Large intestine (tissue), 3 donors: ENCODE measurements at regions not wholly inside any gene's neighbourhood (a gene's known extent, or its start where the extent isn't known, plus 50 kb on each side); places are given as distances from the start of the nearest gene placed in this dataset.

ENCODE experiments used
- DNase-seq, 2 donors: peaks; one replicate each; pipeline versions ENCODE4 v3.0.0 to v3.0.0-alpha.2; 2013
- H3K27ac ChIP-seq: one replicate; pipeline ENCODE4 v1.5.1; 2013; ENCODE audit warnings: low read length
- H3K27me3 ChIP-seq: 2 replicates; pipeline ENCODE4 v1.6.1; 2013; ENCODE audit warnings: low read length; ENCODE audit not compliant: control insufficient read depth, insufficient read depth
- H3K36me3 ChIP-seq: 2 replicates; pipeline ENCODE4 v1.6.1; 2013; ENCODE audit warnings: low read length; ENCODE audit not compliant: control insufficient read depth, insufficient read depth
- H3K4me1 ChIP-seq: one replicate; pipeline ENCODE4 v1.6.1; 2013; ENCODE audit warnings: low read length; ENCODE audit not compliant: control insufficient read depth, insufficient read depth
- H3K4me3 ChIP-seq: one replicate; pipeline ENCODE4 v1.5.1; 2013; ENCODE audit warnings: low read length
- H3K9me3 ChIP-seq: one replicate; pipeline ENCODE4 v1.6.1; 2013; ENCODE audit warnings: mild to moderate bottlenecking, low read depth, low read length, moderate library complexity; ENCODE audit not compliant: control insufficient read depth
- WGBS: methylation state at CpG from one replicate; pipeline ENCODE4 v1.1.5; 2013; ENCODE audit warnings: low lambda C conversion rate; ENCODE audit not compliant: insufficient coverage; 5-methylcytosine and 5-hydroxymethylcytosine counted together

- H3K9me3 ChIP-seq, result no peaks in the 10 kb centered on the region
- no CpG with 5 or more reads among the region's 4 CpGs for WGBS
- no peaks in the 10 kb centered on the region for H3K36me3 ChIP-seq
- H3K4me1 ChIP-seq, result no peaks in the 10 kb centered on the region
- H3K27ac ChIP-seq, result no peak overlapping the region
- H3K4me3 ChIP-seq, result no peak overlapping the region
- DNase-seq, result no peak
- H3K27me3 ChIP-seq, result no peaks in the 10 kb centered on the region
These were observed 771.3 kb upstream of the ARGLU1 start for GRCh38 chr13:107339209-107339608.

- no peaks in the 10 kb centered on the region for H3K36me3 ChIP-seq
- no peaks in the 10 kb centered on the region for H3K4me1 ChIP-seq
- WGBS, result no CpG with 5 or more reads among the region's 4 CpGs
- H3K27ac ChIP-seq, result no peak overlapping the region
- no peak overlapping the region for H3K4me3 ChIP-seq
- no peaks in the 10 kb centered on the region for H3K27me3 ChIP-seq
- H3K9me3 ChIP-seq, result no peaks in the 10 kb centered on the region
- no peak for DNase-seq
These were observed 764.3 kb upstream of the ARGLU1 start for GRCh38 chr13:107332188-107332587.

- DNase-seq, result no peak
- no peaks in the 10 kb centered on the region for H3K9me3 ChIP-seq
- WGBS, result 91% methylated on average over 4 of the region's 5 CpGs
These were observed 763.4 kb upstream of the ARGLU1 start for GRCh38 chr13:107331359-107331758.

GRCh38 chr13:107330484-107330883 is 762.5 kb upstream of the ARGLU1 start:
- Histone ChIP-seq H3K4me3 (no peak overlapping the region), H3K9me3 (no peaks in the 10 kb centered on the region), H3K27ac (no peak overlapping the region), H3K27me3 (no peaks in the 10 kb centered on the region), H3K4me1 (no peaks in the 10 kb centered on the region), H3K36me3 (no peaks in the 10 kb centered on the region)
- WGBS, result 100% methylated on average over 2 of the region's 3 CpGs
- no peak for DNase-seq

More at GRCh38 chr13:107331359-107331758, 763.4 kb upstream of the ARGLU1 start:
- H3K4me1 ChIP-seq, result no peaks in the 10 kb centered on the region
- no peaks in the 10 kb centered on the region for H3K27me3 ChIP-seq
- H3K27ac ChIP-seq, result no peak overlapping the region
- H3K4me3 ChIP-seq, result no peak overlapping the region
- no peaks in the 10 kb centered on the region for H3K36me3 ChIP-seq

GRCh38 chr13:107329991-107330390 is 762.1 kb upstream of the ARGLU1 start:
- DNase-seq, result no peak
- H3K36me3 ChIP-seq, result no peaks in the 10 kb centered on the region
- WGBS, result 64% methylated on average over 4 of the region's 5 CpGs
- H3K9me3 ChIP-seq, result no peaks in the 10 kb centered on the region
- H3K27ac ChIP-seq, result no peak overlapping the region
- H3K27me3 ChIP-seq, result no peaks in the 10 kb centered on the region
- H3K4me1 ChIP-seq, result no peaks in the 10 kb centered on the region
- H3K4me3 ChIP-seq, result no peak overlapping the region

- H3K9me3 ChIP-seq, result no peaks in the 10 kb centered on the region
- no peaks in the 10 kb centered on the region for H3K4me1 ChIP-seq
- no peak for DNase-seq
- no peak overlapping the region for H3K27ac ChIP-seq
- H3K36me3 ChIP-seq, result no peaks in the 10 kb centered on the region
- no peaks in the 10 kb centered on the region for H3K27me3 ChIP-seq
- no peak overlapping the region for H3K4me3 ChIP-seq
- WGBS, result 100% methylated on average over 1 of the region's 2 CpGs
These were observed 756.7 kb upstream of the ARGLU1 start for GRCh38 chr13:107324416-107325204.

GRCh38 chr13:107322228-107322627 is 754.3 kb upstream of the ARGLU1 start:
- DNase-seq, result no peak

GRCh38 chr13:107305178-107305577 is 737.2 kb upstream of the ARGLU1 start:
- no peaks in the 10 kb centered on the region for H3K4me1 ChIP-seq

More at GRCh38 chr13:107322228-107322627, 754.3 kb upstream of the ARGLU1 start:
- no peak overlapping the region for H3K27ac ChIP-seq
- H3K4me1 ChIP-seq, result no peaks in the 10 kb centered on the region
- WGBS, result no CpG with 5 or more reads among the region's 2 CpGs
- no peak overlapping the region for H3K4me3 ChIP-seq
- H3K27me3 ChIP-seq, result no peaks in the 10 kb centered on the region
- H3K9me3 ChIP-seq, result no peaks in the 10 kb centered on the region
- no peaks in the 10 kb centered on the region for H3K36me3 ChIP-seq

GRCh38 chr13:107301724-107302374 is 733.9 kb upstream of the ARGLU1 start:
- no peak overlapping the region for H3K4me3 ChIP-seq
- WGBS, result no CpG with 5 or more reads among the region's 4 CpGs

More at GRCh38 chr13:107305178-107305577, 737.2 kb upstream of the ARGLU1 start:
- no peak for DNase-seq
- Histone ChIP-seq H3K27ac (no peak overlapping the region), H3K36me3 (no peaks in the 10 kb centered on the region), H3K9me3 (no peaks in the 10 kb centered on the region), H3K27me3 (no peaks in the 10 kb centered on the region), H3K4me3 (no peak overlapping the region)
- 88% methylated on average over 1 of the region's 1 CpG for WGBS

GRCh38 chr13:107299717-107300116 is 731.8 kb upstream of the ARGLU1 start:
- no peaks in the 10 kb centered on the region for H3K9me3 ChIP-seq
- no peaks in the 10 kb centered on the region for H3K27me3 ChIP-seq
- no peak overlapping the region for H3K4me3 ChIP-seq
- 86% methylated on average over 3 of the region's 5 CpGs for WGBS
- H3K4me1 ChIP-seq, result no peaks in the 10 kb centered on the region
- DNase-seq, result no peak
- H3K36me3 ChIP-seq, result no peaks in the 10 kb centered on the region
- H3K27ac ChIP-seq, result no peak overlapping the region

More at GRCh38 chr13:107301724-107302374, 733.9 kb upstream of the ARGLU1 start:
- H3K4me1 ChIP-seq, result no peaks in the 10 kb centered on the region
- H3K36me3 ChIP-seq, result no peaks in the 10 kb centered on the region
- no peak overlapping the region for H3K27ac ChIP-seq
- no peak for DNase-seq
- H3K27me3 ChIP-seq, result no peaks in the 10 kb centered on the region
- H3K9me3 ChIP-seq, result no peaks in the 10 kb centered on the region
